ENCODE measurements at regions not wholly inside any gene's neighbourhood (a gene's known extent, or its start where the extent isn't known, plus 50 kb on each side); places are given as distances from the start of the nearest gene placed in this dataset.

GRCh38 chr20:23228912-23229311, 121.7 kb upstream of the NXT1 start:
- Histone ChIP-seq H3K9me3 (replicated peaks; ENCODE audit: control insufficient read depth, insufficient read depth, low read length) (no peaks in the 10 kb centered on the region), H3K4me3 (replicated peaks in 1 of 3; ENCODE audit: insufficient read depth in 1 of 3, low read depth in 1 of 3, low read length in 3 of 3) (no peak overlapping the region), H3K4me1 (ENCODE audit: control insufficient read depth, extremely low read depth, insufficient read depth, low read length) (peaks cover 8% of the 10 kb centered on the region), H3K9ac (replicated peaks; ENCODE audit: extremely low read depth, insufficient read depth, low read length) (no peak overlapping the region), H3K27me3 (ENCODE audit: control insufficient read depth in 2 of 2, insufficient read depth in 2 of 2, low read length in 2 of 2) (no peaks in the 10 kb centered on the region), H4K20me1 (replicated peaks; ENCODE audit: control insufficient read depth, extremely low read depth, insufficient read depth, low read length) (no peaks in the 10 kb centered on the region), H3K9me1 (replicated peaks; ENCODE audit: control insufficient read depth, extremely low read depth, insufficient read depth, low read length) (no peaks in the 10 kb centered on the region), H3K79me2 (ENCODE audit: control insufficient read depth, insufficient read depth, low read length) (no peaks in the 10 kb centered on the region), H3K4me2 (ENCODE audit: insufficient read depth, low read length) (no peak overlapping the region), H2AFZ (ENCODE audit: low read depth, low read length) (no peak overlapping the region), H3K36me3 (ENCODE audit: control insufficient read depth in 2 of 2, extremely low read depth in 1 of 2, insufficient read depth in 2 of 2, low read length in 2 of 2) (no peaks in the 10 kb centered on the region), H3K27ac (ENCODE audit: insufficient read depth, low read depth, low read length) (no peak overlapping the region)
- dilution Hi-C loops (cut with MboI; ENCODE audit: extremely low pct_ligation_motif_present, low sequenced_read_pairs) (no loop called here), intact Hi-C loops (cut with micrococcal nuclease) (no loop called here)
- CTCF ChIA-PET = interaction anchor here (1.0 to 2.0 kb wide), 3 partner anchors 17 to 537 kb away, joined by 3 to 5 read pairs (median 4); no protein-coding TSS in a partner anchor
- TF ChIP-seq JUN (IDR thresholded peaks at IDR 0.05; ENCODE audit: borderline replicate concordance, insufficient read depth, insufficient read length, low read depth) = no peak
- no peak for TF ChIP-seq MYC (IDR thresholded peaks at IDR 0.05; ENCODE audit: low read depth, low read length)
- TF ChIP-seq, protein P1, sequence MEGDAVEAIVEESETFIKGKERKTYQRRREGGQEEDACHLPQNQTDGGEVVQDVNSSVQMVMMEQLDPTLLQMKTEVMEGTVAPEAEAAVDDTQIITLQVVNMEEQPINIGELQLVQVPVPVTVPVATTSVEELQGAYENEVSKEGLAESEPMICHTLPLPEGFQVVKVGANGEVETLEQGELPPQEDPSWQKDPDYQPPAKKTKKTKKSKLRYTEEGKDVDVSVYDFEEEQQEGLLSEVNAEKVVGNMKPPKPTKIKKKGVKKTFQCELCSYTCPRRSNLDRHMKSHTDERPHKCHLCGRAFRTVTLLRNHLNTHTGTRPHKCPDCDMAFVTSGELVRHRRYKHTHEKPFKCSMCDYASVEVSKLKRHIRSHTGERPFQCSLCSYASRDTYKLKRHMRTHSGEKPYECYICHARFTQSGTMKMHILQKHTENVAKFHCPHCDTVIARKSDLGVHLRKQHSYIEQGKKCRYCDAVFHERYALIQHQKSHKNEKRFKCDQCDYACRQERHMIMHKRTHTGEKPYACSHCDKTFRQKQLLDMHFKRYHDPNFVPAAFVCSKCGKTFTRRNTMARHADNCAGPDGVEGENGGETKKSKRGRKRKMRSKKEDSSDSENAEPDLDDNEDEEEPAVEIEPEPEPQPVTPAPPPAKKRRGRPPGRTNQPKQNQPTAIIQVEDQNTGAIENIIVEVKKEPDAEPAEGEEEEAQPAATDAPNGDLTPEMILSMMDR (IDR thresholded peaks at IDR 0.05; ENCODE audit: extremely low read depth in 1 of 2, insufficient read depth in 1 of 2, low read depth in 1 of 2, low read length in 2 of 2) = no peak
- no peak for TF ChIP-seq POLR2A (IDR thresholded peaks at IDR 0.05; ENCODE audit: low read depth, low read length)
- no peak for TF ChIP-seq EZH2 (IDR thresholded peaks at IDR 0.05; ENCODE audit: borderline replicate concordance, low read depth, low read length, severe bottlenecking)
- TF ChIP-seq, protein P2, sequence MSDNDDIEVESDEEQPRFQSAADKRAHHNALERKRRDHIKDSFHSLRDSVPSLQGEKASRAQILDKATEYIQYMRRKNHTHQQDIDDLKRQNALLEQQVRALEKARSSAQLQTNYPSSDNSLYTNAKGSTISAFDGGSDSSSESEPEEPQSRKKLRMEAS (IDR thresholded peaks at IDR 0.05; ENCODE audit: insufficient read depth, insufficient read length) = no peak
- no peak for TF ChIP-seq FOS (IDR thresholded peaks at IDR 0.05; ENCODE audit: borderline replicate concordance, insufficient read depth, low read length)
- no peak for TF ChIP-seq POLR2AphosphoS5 (IDR thresholded peaks at IDR 0.05; ENCODE audit: insufficient read depth, low read depth, low read length)
- BruUV-seq (replicated peaks) = no TSS peak
- DNase-seq (ENCODE audit: low read depth, low spot score) (peak; percentile 49), FAIRE-seq (peak; percentile 68)
- POLR2A ChIA-PET = no interaction called here

Data from endothelial cell of umbilical vein (primary cell).